GM23338 (cell line): ENCODE measurements at regions not wholly inside any gene's neighbourhood (a gene's known extent, or its start where the extent isn't known, plus 50 kb on each side); places are given as distances from the start of the nearest gene placed in this dataset.

Experiments used
- ATAC-seq: fragments of 200-7000 bp; cut with Tn5 transposase; 3 replicates; pipeline ENCODE4 v1.9.1; 2020
- DNase-seq: peaks from one replicate; pipeline ENCODE4 v3.0.0-alpha.2; 2015; ENCODE audit warnings: low spot score
- H2AFZ ChIP-seq: fragments of 200-600 bp; sonication (generic); 2 replicates; pipeline ENCODE4 v1.8.0; 2016; ENCODE audit warnings: antibody characterized with exemption, mild to moderate bottlenecking, moderate library complexity
- H3F3A ChIP-seq: fragments of 200-600 bp; sonication (generic); replicated peaks from 2 replicates; pipeline ENCODE4 v1.8.0; 2017; ENCODE audit warnings: antibody characterized with exemption, mixed run types, low read depth
- H3K27ac ChIP-seq: fragments of 200-600 bp; sonication (generic); 2 replicates; pipeline ENCODE4 v1.6.1; 2016; ENCODE audit warnings: low read depth
- H3K27me3 ChIP-seq: fragments of 200-600 bp; sonication (generic); 2 replicates; pipeline ENCODE4 v1.8.0; 2016; ENCODE audit warnings: mild to moderate bottlenecking, mixed run types, moderate library complexity; ENCODE audit not compliant: insufficient read depth
- H3K36me3 ChIP-seq: fragments of 200-600 bp; sonication (generic); 2 replicates; pipeline ENCODE4 v1.8.0; 2016; ENCODE audit warnings: mild to moderate bottlenecking; ENCODE audit not compliant: insufficient read depth
- H3K4me1 ChIP-seq: fragments of 200-600 bp; sonication (generic); 2 replicates; pipeline ENCODE4 v1.8.0; 2016; ENCODE audit warnings: mild to moderate bottlenecking, moderate library complexity; ENCODE audit not compliant: insufficient read depth
- H3K4me2 ChIP-seq: fragments of 200-600 bp; sonication (generic); 2 replicates; pipeline ENCODE4 v1.7.1; 2017; ENCODE audit warnings: mixed run types
- H3K4me3 ChIP-seq: fragments of 200-600 bp; sonication (generic); 2 replicates; pipeline ENCODE4 v1.6.1; 2016; ENCODE audit warnings: mixed run types
- H3K79me2 ChIP-seq: fragments of 200-600 bp; sonication (generic); replicated peaks from 2 replicates; pipeline ENCODE4 v1.8.0; 2017; ENCODE audit warnings: mild to moderate bottlenecking; ENCODE audit not compliant: insufficient read depth
- H3K9me2 ChIP-seq: fragments of 200-600 bp; sonication (generic); 2 replicates; pipeline ENCODE4 v1.8.0; 2017; ENCODE audit not compliant: insufficient read depth
- H4K20me1 ChIP-seq: fragments of 200-600 bp; sonication (generic); replicated peaks from 2 replicates; pipeline ENCODE4 v1.8.0; 2017; ENCODE audit warnings: mild to moderate bottlenecking; ENCODE audit not compliant: insufficient read depth
- H3K27ac Mint-ChIP-seq: 2 replicates; pipeline ENCODE4 v1.8.0; 2020; ENCODE audit warnings: inconsistent platforms, mild to moderate bottlenecking, moderate library complexity, mixed read lengths
- H3K27me3 Mint-ChIP-seq: 3 replicates; pipeline ENCODE4 v1.8.0; 2022; ENCODE audit warnings: low read depth, mild to moderate bottlenecking, moderate library complexity, mixed read lengths, inconsistent platforms; ENCODE audit not compliant: insufficient read depth, poor library complexity
- H3K36me3 Mint-ChIP-seq: 3 replicates; pipeline ENCODE4 v1.8.0; 2021; ENCODE audit warnings: low read depth, mild to moderate bottlenecking, inconsistent platforms, moderate library complexity, mixed read lengths
- H3K4me1 Mint-ChIP-seq: 3 replicates; pipeline ENCODE4 v1.8.0; 2020; ENCODE audit warnings: mild to moderate bottlenecking, inconsistent platforms, mixed read lengths
- H3K4me3 Mint-ChIP-seq: 3 replicates; pipeline ENCODE4 v1.8.0; 2021; ENCODE audit warnings: moderate library complexity, mild to moderate bottlenecking, inconsistent platforms, mixed read lengths
- H3K9me3 Mint-ChIP-seq: 3 replicates; pipeline ENCODE4 v1.8.0; 2020; ENCODE audit warnings: moderate library complexity, mild to moderate bottlenecking, inconsistent platforms, mixed read lengths
- CREB1 ChIP-seq: fragments of 250-450 bp; sonication (Bioruptor Pico); IDR thresholded peaks from 2 replicates; pipeline ENCODE4 v1.5.0; 2020; ENCODE audit warnings: low read depth, mild to moderate bottlenecking, moderate library complexity
- CTCF ChIP-seq, 2 experiments: fragments of 200-600 bp in 1 of 2; sonication (generic) in 1 of 2; conservative IDR thresholded peaks; 2 replicates each; pipeline versions ENCODE4 v1.5.1 to v1.6.1; 2016 to 2017; ENCODE audit warnings: antibody characterized with exemption in 2 of 2, low read depth in 2 of 2, mild to moderate bottlenecking in 2 of 2, moderate library complexity in 1 of 2
- ETS1 ChIP-seq: IDR thresholded peaks from 2 replicates; pipeline ENCODE4 v1.6.1; 2016; ENCODE audit warnings: antibody characterized with exemption
- EZH2 ChIP-seq: fragments of 200-600 bp; sonication (generic); IDR thresholded peaks from one replicate; pipeline ENCODE4 v1.8.0; 2017; ENCODE audit warnings: antibody characterized with exemption, mild to moderate bottlenecking, low read depth; ENCODE audit not compliant: unreplicated experiment
- EZH2phosphoT487 ChIP-seq: fragments of 200-600 bp; sonication (generic); IDR thresholded peaks from one replicate; pipeline ENCODE4 v1.8.1; 2018; ENCODE audit warnings: antibody characterized with exemption; ENCODE audit not compliant: unreplicated experiment
- JUNB ChIP-seq: IDR thresholded peaks from one replicate; pipeline ENCODE4 v1.6.1; 2016; ENCODE audit warnings: antibody characterized with exemption; ENCODE audit not compliant: unreplicated experiment
- NANOG ChIP-seq: IDR thresholded peaks from 2 replicates; pipeline ENCODE4 v1.6.1; 2016; ENCODE audit warnings: antibody characterized with exemption, borderline replicate concordance
- POLR2AphosphoS5 ChIP-seq: IDR thresholded peaks from 2 replicates; pipeline ENCODE4 v1.6.1; 2016; ENCODE audit warnings: antibody characterized with exemption, low read depth
- REST ChIP-seq: IDR thresholded peaks from one replicate; pipeline ENCODE4 v1.6.1; 2018; ENCODE audit warnings: antibody characterized with exemption; ENCODE audit not compliant: unreplicated experiment
- STAT1 ChIP-seq: IDR thresholded peaks from one replicate; pipeline ENCODE4 v1.6.1; 2016; ENCODE audit warnings: antibody characterized with exemption; ENCODE audit not compliant: unreplicated experiment
- ZNF114 ChIP-seq: fragments of 250-450 bp; sonication (Bioruptor Pico); IDR thresholded peaks from 2 replicates; pipeline ENCODE4 v1.5.0; 2020; ENCODE audit warnings: mild to moderate bottlenecking, moderate library complexity
- ZNF331 ChIP-seq: fragments of 250-450 bp; sonication (Bioruptor Pico); IDR thresholded peaks from 2 replicates; pipeline ENCODE4 v1.5.0; 2020; ENCODE audit warnings: low read depth, mild to moderate bottlenecking, moderate library complexity

- TF ChIP-seq CTCF (conservative IDR thresholded peaks at IDR 0.05; ENCODE audit: low read depth in 2 of 2) (no peak), ETS1 (no peak), ZNF114 (no peak), EZH2phosphoT487 (no peak), EZH2 (no peak)
These were observed 1142.1 kb upstream of the PRMT6 start (continued) for GRCh38 chr1:105914403-105914802.

- no peak overlapping the region for H3K4me3 Mint-ChIP-seq
- peaks cover 18% of the 10 kb centered on the region for H3K36me3 Mint-ChIP-seq
- ATAC-seq: no peak
- Histone ChIP-seq H2AFZ (no peak overlapping the region), H3K4me3 (no peak overlapping the region), H4K20me1 (no peaks in the 10 kb centered on the region), H3K4me1 (no peaks in the 10 kb centered on the region), H3K36me3 (no peaks in the 10 kb centered on the region), H3K27ac (no peak overlapping the region), H3K9me2 (no peaks in the 10 kb centered on the region; the same call in 1 of the 2 replicates), H3K4me2 (no peak overlapping the region), H3K79me2 (no peaks in the 10 kb centered on the region), H3K27me3 (no peaks in the 10 kb centered on the region), H3F3A (no peaks in the 10 kb centered on the region)
- H3K27ac Mint-ChIP-seq: no peak overlapping the region
- peaks cover 2% of the 10 kb centered on the region for H3K27me3 Mint-ChIP-seq
- H3K4me1 Mint-ChIP-seq: no peaks in the 10 kb centered on the region
- H3K9me3 Mint-ChIP-seq: peaks cover 25% of the 10 kb centered on the region
- DNase-seq: no peak
- TF ChIP-seq EZH2phosphoT487 (no peak), NANOG (no peak), POLR2AphosphoS5 (no peak), STAT1 (no peak), CTCF (conservative IDR thresholded peaks at IDR 0.05; ENCODE audit: low read depth in 2 of 2) (no peak), ETS1 (no peak), JUNB (no peak), ZNF114 (no peak), REST (no peak), CREB1 (no peak), ZNF331 (CRISPR knock-in tag) (no peak)
These were observed 1121.7 kb upstream of the PRMT6 start for GRCh38 chr1:105934806-105935205.
